H9 (cell line): ENCODE measurements at regions not wholly inside any gene's neighbourhood (a gene's known extent, or its start where the extent isn't known, plus 50 kb on each side); places are given as distances from the start of the nearest gene placed in this dataset.

Experiments used
- DNase-seq: peaks from one replicate; pipeline ENCODE4 v3.0.0-alpha.2; 2017
- H2AFZ ChIP-seq: one replicate; pipeline ENCODE4 v1.6.1; 2013; ENCODE audit warnings: mild to moderate bottlenecking, low read length, control low read depth, moderate library complexity
- H2AK5ac ChIP-seq: 2 replicates; pipeline ENCODE4 v1.6.1; 2013; ENCODE audit warnings: low read length, control low read depth, mixed read lengths; ENCODE audit not compliant: insufficient read length
- H2BK120ac ChIP-seq: one replicate; pipeline ENCODE4 v1.6.1; 2013; ENCODE audit warnings: low read depth, mild to moderate bottlenecking, low read length, control low read depth, inconsistent platforms; ENCODE audit not compliant: poor library complexity, severe bottlenecking
- H2BK12ac ChIP-seq: 2 replicates; pipeline ENCODE4 v1.6.1; 2013; ENCODE audit warnings: low read length, control low read depth, mixed read lengths, low read depth; ENCODE audit not compliant: insufficient read length
- H2BK15ac ChIP-seq: 2 replicates; pipeline ENCODE4 v1.6.1; 2013; ENCODE audit warnings: low read depth, low read length, control low read depth
- H2BK20ac ChIP-seq: one replicate; pipeline ENCODE4 v1.6.1; 2013; ENCODE audit warnings: low read depth, mild to moderate bottlenecking, low read length, control low read depth, inconsistent platforms; ENCODE audit not compliant: poor library complexity, severe bottlenecking
- H2BK5ac ChIP-seq: 2 replicates; pipeline ENCODE4 v1.6.1; 2013; ENCODE audit warnings: low read length, control low read depth, mixed read lengths; ENCODE audit not compliant: insufficient read length
- H3K14ac ChIP-seq: 2 replicates; pipeline ENCODE4 v1.6.1; 2013; ENCODE audit warnings: low read length, control low read depth; ENCODE audit not compliant: insufficient read depth
- H3K18ac ChIP-seq: 2 replicates; pipeline ENCODE4 v1.6.1; 2013; ENCODE audit warnings: low read depth, mild to moderate bottlenecking, mixed read lengths, low read length, control low read depth; ENCODE audit not compliant: insufficient read length
- H3K23ac ChIP-seq: 2 replicates; pipeline ENCODE4 v1.6.1; 2013; ENCODE audit warnings: low read length, control low read depth, mixed read lengths, low read depth; ENCODE audit not compliant: insufficient read length
- H3K23me2 ChIP-seq: 2 replicates; pipeline ENCODE4 v1.6.1; 2013; ENCODE audit warnings: low read depth, mild to moderate bottlenecking, mixed read lengths, low read length, control low read depth; ENCODE audit not compliant: insufficient read length, poor library complexity, severe bottlenecking
- H3K27ac ChIP-seq: 2 replicates; pipeline ENCODE4 v1.5.1; 2013; ENCODE audit warnings: low read length, control low read depth, mixed read lengths, low read depth; ENCODE audit not compliant: insufficient read length
- H3K27me3 ChIP-seq: 2 replicates; pipeline ENCODE4 v1.6.1; 2013; ENCODE audit warnings: low read length, control low read depth, inconsistent platforms; ENCODE audit not compliant: insufficient read depth
- H3K4ac ChIP-seq: 2 replicates; pipeline ENCODE4 v1.6.1; 2013; ENCODE audit warnings: low read depth, mild to moderate bottlenecking, control low read depth, inconsistent platforms, low read length, moderate library complexity
- H3K4me1 ChIP-seq: 2 replicates; pipeline ENCODE4 v1.6.1; 2013; ENCODE audit warnings: low read length, control low read depth, inconsistent platforms; ENCODE audit not compliant: insufficient read depth
- H3K4me2 ChIP-seq: 2 replicates; pipeline ENCODE4 v1.6.1; 2013; ENCODE audit warnings: low read length, control low read depth, mixed read lengths; ENCODE audit not compliant: insufficient read length, insufficient read depth
- H3K56ac ChIP-seq: 2 replicates; pipeline ENCODE4 v1.6.1; 2013; ENCODE audit warnings: low read depth, mild to moderate bottlenecking, mixed read lengths, low read length, control low read depth; ENCODE audit not compliant: insufficient read length
- H3K79me1 ChIP-seq: 2 replicates; pipeline ENCODE4 v1.6.1; 2013; ENCODE audit warnings: low read depth, mild to moderate bottlenecking, moderate library complexity, low read length, control low read depth, inconsistent platforms; ENCODE audit not compliant: insufficient read depth, poor library complexity, severe bottlenecking
- H3K79me2 ChIP-seq: 2 replicates; pipeline ENCODE4 v1.6.1; 2013; ENCODE audit warnings: low read length, control low read depth, inconsistent platforms; ENCODE audit not compliant: insufficient read depth
- H3K9ac ChIP-seq: 2 replicates; pipeline ENCODE4 v1.6.1; 2013; ENCODE audit warnings: low read length, control low read depth, mixed read lengths; ENCODE audit not compliant: insufficient read length; ENCODE audit errors: extremely low read depth
- H3K9me3 ChIP-seq: one replicate; pipeline ENCODE4 v1.6.1; 2013; ENCODE audit warnings: low read depth, low read length, inconsistent platforms; ENCODE audit not compliant: control insufficient read depth
- H3T11ph ChIP-seq: one replicate; pipeline ENCODE4 v1.6.1; 2013; ENCODE audit warnings: mild to moderate bottlenecking, low read length, control low read depth, inconsistent platforms
- H4K20me1 ChIP-seq: one replicate; pipeline ENCODE4 v1.6.1; 2013; ENCODE audit not compliant: control insufficient read depth, insufficient read length, insufficient read depth
- H4K5ac ChIP-seq: 2 replicates; pipeline ENCODE4 v1.6.1; 2013; ENCODE audit warnings: low read depth, mild to moderate bottlenecking, mixed read lengths, low read length, control low read depth; ENCODE audit not compliant: insufficient read length
- H4K8ac ChIP-seq: replicated peaks from 2 replicates; pipeline ENCODE4 v1.6.1; 2013; ENCODE audit warnings: low read length, control low read depth, mixed read lengths, low read depth; ENCODE audit not compliant: insufficient read length
- H4K91ac ChIP-seq: 2 replicates; pipeline ENCODE4 v1.6.1; 2013; ENCODE audit warnings: low read depth, mild to moderate bottlenecking, moderate library complexity, mixed read lengths, low read length, control low read depth; ENCODE audit not compliant: insufficient read length
- H3K27ac Mint-ChIP-seq, 3 experiments: 2 replicates in 2 of 3; 3 replicates in 1 of 3; pipeline ENCODE4 v1.8.0; 2020 to 2021; ENCODE audit warnings: mixed read lengths in 3 of 3, mild to moderate bottlenecking in 1 of 3, moderate library complexity in 1 of 3
- H3K27me3 Mint-ChIP-seq: 2 replicates; pipeline ENCODE4 v1.8.0; 2021; ENCODE audit warnings: low read depth, mild to moderate bottlenecking, moderate library complexity, mixed read lengths
- H3K36me3 Mint-ChIP-seq, 3 experiments: 2 replicates in 2 of 3; 3 replicates in 1 of 3; pipeline ENCODE4 v1.8.0; 2020 to 2021; ENCODE audit warnings: low read depth in 3 of 3, mixed read lengths in 3 of 3; ENCODE audit not compliant: insufficient read depth in 1 of 3
- H3K4me1 Mint-ChIP-seq, 2 experiments: 2 replicates each; pipeline ENCODE4 v1.8.0; 2020; ENCODE audit warnings: mixed read lengths in 2 of 2
- H3K4me3 Mint-ChIP-seq, 2 experiments: 2 replicates in 1 of 2; 3 replicates in 1 of 2; pipeline ENCODE4 v1.8.0; 2020 to 2021; ENCODE audit warnings: mild to moderate bottlenecking in 2 of 2, mixed read lengths in 2 of 2, moderate library complexity in 1 of 2
- H3K9me3 Mint-ChIP-seq, 2 experiments: 2 replicates in 1 of 2; 3 replicates in 1 of 2; pipeline ENCODE4 v1.8.0; 2020; ENCODE audit warnings: mild to moderate bottlenecking in 2 of 2, mixed read lengths in 2 of 2, moderate library complexity in 1 of 2
- CTCF ChIP-seq: fragments of 200-600 bp; sonication (generic); conservative IDR thresholded peaks from 3 replicates; pipeline ENCODE4 v1.8.0; 2021; ENCODE audit warnings: antibody characterized with exemption, mild to moderate bottlenecking
- WGBS: extraction: QIAGEN DNeasy Blood & Tissue Kit; methylation state at CpG from one replicate; pipeline ENCODE4 v1.1.7; 2013; ENCODE audit warnings: missing lambda C conversion rate, low lambda C conversion rate, mixed read lengths; ENCODE audit not compliant: insufficient read length; ENCODE audit errors: extremely low coverage; 5-methylcytosine and 5-hydroxymethylcytosine counted together

- no peak overlapping the region for H3K18ac ChIP-seq
- no peak overlapping the region for H3T11ph ChIP-seq
- H3K4me3 Mint-ChIP-seq = no peak overlapping the region
- no peak overlapping the region for H2BK20ac ChIP-seq
- no peaks in the 10 kb centered on the region for H3K79me2 ChIP-seq
- H3K4me2 ChIP-seq = no peak overlapping the region
- H4K20me1 ChIP-seq = no peaks in the 10 kb centered on the region
- no peaks in the 10 kb centered on the region for H3K9me3 ChIP-seq
- TF ChIP-seq CTCF = no peak
- no peak overlapping the region for H4K91ac ChIP-seq
- H3K9me3 Mint-ChIP-seq = no peaks in the 10 kb centered on the region
- H4K5ac ChIP-seq = no peak overlapping the region
- no peak overlapping the region for H3K14ac ChIP-seq
- H2BK120ac ChIP-seq = no peak overlapping the region
- H3K27me3 ChIP-seq = 0 out of 2 replicates have a peak, but pooled peaks cover 4% of the 10 kb centered on the region
- no peak overlapping the region for H2AK5ac ChIP-seq
- H3K4me1 Mint-ChIP-seq = peaks cover 1 to 5% of the 10 kb centered on the region in 2 experiments
- H3K36me3 Mint-ChIP-seq = no peaks in the 10 kb centered on the region
- H3K56ac ChIP-seq = no peak overlapping the region
- no peak overlapping the region for H3K27ac ChIP-seq
- H3K79me1 ChIP-seq = no peaks in the 10 kb centered on the region
- DNase-seq = no peak
- no peaks in the 10 kb centered on the region for H3K23me2 ChIP-seq
- H3K27me3 Mint-ChIP-seq = peaks cover 20% of the 10 kb centered on the region
- no peak overlapping the region for H2AFZ ChIP-seq
- no peak overlapping the region for H2BK12ac ChIP-seq
- no peak overlapping the region for H2BK15ac ChIP-seq
- H3K4me1 ChIP-seq = no peaks in the 10 kb centered on the region
- no peak overlapping the region for H3K4ac ChIP-seq
- H3K27ac Mint-ChIP-seq = no peak overlapping the region
- no peak overlapping the region for H2BK5ac ChIP-seq
- H4K8ac ChIP-seq = no peak overlapping the region
- H3K9ac ChIP-seq = no peak overlapping the region
- no peak overlapping the region for H3K23ac ChIP-seq
- WGBS = no CpG with 5 or more reads among the region's 1 CpG
Measured at GRCh38 chr18:34153711-34154110, 71.0 kb downstream of the NOL4 start.
